Panc1 (cell line): ENCODE measurements at regions not wholly inside any gene's neighbourhood (a gene's known extent, or its start where the extent isn't known, plus 50 kb on each side); places are given as distances from the start of the nearest gene placed in this dataset.

Source experiments
- ATAC-seq: fragments of 200-7000 bp; cut with Tn5 transposase; 2 replicates; pipeline ENCODE4 v1.9.1; 2020; ENCODE audit warnings: mild to moderate bottlenecking, moderate library complexity
- BruUV-seq: library from RNA; stranded (reverse); fragments of 400-500 nt; replicated peaks from 2 replicates; lab custom pipeline; 2021; lab: Mats Ljungman, UMichigan
- CTCF ChIA-PET: fragments of 300-600 bp; sonication (Branson Sonifier 250); formaldehyde crosslinking; loops from one replicate; lab custom pipeline; 2022; ENCODE audit warnings: antibody characterized with exemption; lab: Charles Lee
- POLR2A ChIA-PET: fragments of 300-600 bp; sonication (Branson Sonifier 250); formaldehyde crosslinking; loops from one replicate; lab custom pipeline; 2022; ENCODE audit warnings: antibody characterized with exemption; lab: Charles Lee
- DNase-seq: peaks from one replicate; pipeline ENCODE4 v3.0.0-alpha.2; 2010; ENCODE audit warnings: low read depth, low spot score
- H3K27ac ChIP-seq: 2 replicates; pipeline ENCODE4 v1.5.1; 2011; ENCODE audit warnings: mild to moderate bottlenecking, low read length, inconsistent platforms
- H3K27me3 ChIP-seq: fragments of 200-500 bp; sonication (Bioruptor generic); 2 replicates; pipeline ENCODE4 v1.6.0; 2014; ENCODE audit warnings: low read length, inconsistent platforms; ENCODE audit not compliant: control insufficient read depth, insufficient read depth
- H3K36me3 ChIP-seq: fragments of 200-500 bp; sonication (Bioruptor generic); 2 replicates; pipeline ENCODE4 v1.5.1; 2014; ENCODE audit warnings: inconsistent platforms, mild to moderate bottlenecking, low read length, moderate library complexity; ENCODE audit not compliant: control insufficient read depth, insufficient read depth
- H3K4me1 ChIP-seq: 2 replicates; pipeline ENCODE4 v1.5.1; 2011; ENCODE audit warnings: inconsistent platforms, mild to moderate bottlenecking, low read length, moderate library complexity; ENCODE audit not compliant: control insufficient read depth, insufficient read depth
- H3K4me3 ChIP-seq, 2 experiments: 2 replicates each; pipeline ENCODE4 v1.5.1; 2011 to 2012; ENCODE audit warnings: low read depth in 2 of 2, low read length in 2 of 2, mild to moderate bottlenecking in 2 of 2, inconsistent platforms in 1 of 2, moderate library complexity in 1 of 2
- H3K9me3 ChIP-seq: fragments of 200-500 bp; sonication (Bioruptor generic); 2 replicates; pipeline ENCODE4 v1.5.1; 2014; ENCODE audit warnings: low read depth, mild to moderate bottlenecking, inconsistent platforms, low read length, moderate library complexity; ENCODE audit not compliant: control insufficient read depth, insufficient read depth
- CTCF ChIP-seq: fragments of 450-650 bp; IDR thresholded peaks from 2 replicates; pipeline ENCODE4 v1.5.1; 2017; ENCODE audit warnings: mild to moderate bottlenecking
- POLR2AphosphoS5 ChIP-seq: IDR thresholded peaks from 2 replicates; pipeline ENCODE4 v1.6.1; 2012; ENCODE audit warnings: mild to moderate bottlenecking, low read depth, low read length, moderate library complexity
- REST ChIP-seq, 2 experiments: IDR thresholded peaks; 2 replicates each; pipeline ENCODE4 v1.6.1; 2011 to 2012; ENCODE audit warnings: low read depth in 2 of 2, control low read depth in 1 of 2, low read length in 1 of 2, mild to moderate bottlenecking in 1 of 2, moderate library complexity in 1 of 2; ENCODE audit not compliant: insufficient read depth in 1 of 2
- SIN3A ChIP-seq: IDR thresholded peaks from 2 replicates; pipeline ENCODE4 v1.6.1; 2012; ENCODE audit warnings: low read depth, mild to moderate bottlenecking, low read length, moderate library complexity, borderline replicate concordance; ENCODE audit not compliant: insufficient read depth
- TCF7L2 ChIP-seq: IDR thresholded peaks from 2 replicates; pipeline ENCODE4 v1.6.1; 2011; ENCODE audit warnings: mild to moderate bottlenecking, low read depth, low read length, inconsistent platforms
- in situ Hi-C: cut with HindIII; loops from 2 replicates; pipeline ENCODE4 v1.10.0; 2016; ENCODE audit warnings: low sequenced_read_pairs, low pct_unique_long_range_greater_than_20kb
- intact Hi-C: fragments of 100-400 bp; cut with micrococcal nuclease; formaldehyde crosslinking; loops from one replicate; pipeline ENCODE4 v1.10.0; 2022; ENCODE audit not compliant: unreplicated experiment

GRCh38 chr4:158015241-158015640 is 157.6 kb downstream of the GASK1B start:
- in situ Hi-C loops = no loop called here
- DNase-seq = no peak
- Histone ChIP-seq H3K9me3 (no peaks in the 10 kb centered on the region), H3K27me3 (no peaks in the 10 kb centered on the region), H3K4me3 (no peak overlapping the region), H3K4me1 (no peaks in the 10 kb centered on the region; the same call in 1 of the 2 replicates), H3K27ac (no peak overlapping the region), H3K36me3 (no peaks in the 10 kb centered on the region)
- intact Hi-C loops = no loop called here
- TF ChIP-seq POLR2AphosphoS5 (no peak), CTCF (no peak), TCF7L2 (no peak), SIN3A (no peak), REST (IDR thresholded peaks at IDR 0.05; ENCODE audit: insufficient read depth in 1 of 2, low read depth in 2 of 2, low read length in 1 of 2) (no peak)
- CTCF ChIA-PET = no interaction called here
- POLR2A ChIA-PET = no interaction called here
- no peak for ATAC-seq
- BruUV-seq = no TSS peak

- in situ Hi-C loops = no loop called here
- no peak for ATAC-seq
- H3K27ac ChIP-seq = no peak overlapping the region
- no peaks in the 10 kb centered on the region for H3K4me1 ChIP-seq
- intact Hi-C loops = no loop called here
- BruUV-seq = no TSS peak
- no peaks in the 10 kb centered on the region for H3K27me3 ChIP-seq
- no peak for DNase-seq
- H3K4me3 ChIP-seq = no peak overlapping the region
- no peaks in the 10 kb centered on the region for H3K9me3 ChIP-seq
- no peak for TF ChIP-seq REST (IDR thresholded peaks at IDR 0.05; ENCODE audit: insufficient read depth in 1 of 2, low read depth in 2 of 2, low read length in 1 of 2)
- TF ChIP-seq SIN3A = no peak
- TF ChIP-seq POLR2AphosphoS5 = no peak
- TF ChIP-seq TCF7L2 = no peak
- TF ChIP-seq CTCF = no peak
- CTCF ChIA-PET = no interaction called here
- POLR2A ChIA-PET = no interaction called here
- no peaks in the 10 kb centered on the region for H3K36me3 ChIP-seq
Observed at GRCh38 chr4:158013858-158014257, 159.0 kb downstream of the GASK1B start.
